Epithelial cell of esophagus (primary cell): ENCODE measurements at regions not wholly inside any gene's neighbourhood (a gene's known extent, or its start where the extent isn't known, plus 50 kb on each side); places are given as distances from the start of the nearest gene placed in this dataset.

ENCODE experiments used
- DNase-seq: peaks from one replicate; pipeline ENCODE4 v3.0.0; 2010; ENCODE audit warnings: low read depth
- H3K4me3 ChIP-seq: 2 replicates; pipeline ENCODE4 v1.5.1; 2011; ENCODE audit warnings: mild to moderate bottlenecking, low read length, control low read depth
- CTCF ChIP-seq: IDR thresholded peaks from 2 replicates; pipeline ENCODE4 v1.5.1; 2011; ENCODE audit warnings: low read depth, mild to moderate bottlenecking, low read length, control low read depth, inconsistent platforms; ENCODE audit not compliant: insufficient read depth; ENCODE audit errors: missing control alignments

- no peak for DNase-seq
- no peak for TF ChIP-seq CTCF
These were observed 235.4 kb upstream of the E2F7 start for GRCh38 chr12:77300811-77301210.

DNA sequence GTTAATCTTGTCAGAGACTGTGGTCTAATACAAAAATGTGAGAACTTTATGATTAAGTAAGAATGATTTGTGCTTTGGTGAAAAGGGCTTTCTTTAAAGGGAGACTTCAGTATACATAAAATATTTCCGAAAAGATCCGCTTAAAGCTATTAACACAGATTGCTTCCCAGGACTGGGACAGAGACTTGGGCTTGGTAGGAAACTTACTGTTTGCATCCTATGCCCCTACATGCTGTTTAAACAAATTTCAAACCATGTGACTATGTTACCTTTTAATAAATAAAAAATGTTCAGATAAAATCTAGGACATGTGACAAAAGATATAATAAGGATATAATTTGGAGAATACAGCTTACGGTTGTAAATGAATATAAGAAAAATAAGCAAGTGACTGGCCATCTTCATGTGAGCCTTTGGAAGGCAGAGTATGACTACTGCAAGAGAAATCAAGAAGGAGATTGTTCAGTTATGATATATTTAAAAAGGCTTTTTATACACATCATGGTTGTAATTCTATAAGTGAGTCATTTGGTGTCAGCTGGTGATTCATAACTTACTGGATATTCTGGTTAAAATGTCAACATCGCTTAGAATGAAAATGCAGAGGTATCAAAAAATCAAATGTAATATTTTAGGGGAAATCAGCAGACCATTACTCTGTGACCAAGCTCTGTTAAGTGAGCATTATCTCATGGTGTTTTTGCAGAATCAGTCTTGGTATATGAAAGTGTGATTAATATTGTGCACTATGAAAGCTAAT, 234.7 kb upstream of the E2F7 start:
- peak; percentile 85 for DNase-seq
- no peak overlapping the region for H3K4me3 ChIP-seq
- no peak for TF ChIP-seq CTCF

More at GRCh38 chr12:77300811-77301210, 235.4 kb upstream of the E2F7 start:
- H3K4me3 ChIP-seq, result no peak overlapping the region

- TF ChIP-seq CTCF, result no peak
- no peak overlapping the region for H3K4me3 ChIP-seq
- DNase-seq, result peak; percentile 3
These were observed 233.6 kb upstream of the E2F7 start for GRCh38 chr12:77299001-77299400.

DNA sequence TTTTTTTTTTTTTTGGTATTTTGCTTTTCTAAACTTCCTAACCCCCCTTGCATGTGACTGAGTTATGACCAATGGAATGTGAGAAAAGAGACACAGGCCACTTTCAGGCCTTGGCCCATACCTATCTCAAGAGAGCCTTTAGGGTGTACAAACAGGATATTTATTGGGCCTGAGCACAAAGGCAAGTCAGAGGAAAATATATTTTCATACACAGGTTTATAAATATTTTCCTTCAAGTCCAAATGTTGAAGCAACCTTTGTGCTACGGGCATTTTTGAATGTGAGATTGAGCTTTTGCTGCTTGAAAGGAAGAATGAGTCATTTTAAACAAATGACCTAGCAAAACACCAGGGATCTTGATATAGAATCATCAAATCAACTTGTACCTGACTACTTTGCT, 228.6 kb upstream of the E2F7 start:
- DNase-seq, result peak; percentile 61
- H3K4me3 ChIP-seq, result no peak overlapping the region
- TF ChIP-seq CTCF, result no peak

- no peak overlapping the region for H3K4me3 ChIP-seq
- DNase-seq, result no peak
- no peak for TF ChIP-seq CTCF
These were observed 209.6 kb upstream of the E2F7 start for GRCh38 chr12:77274926-77275325.

- no peak overlapping the region for H3K4me3 ChIP-seq
- DNase-seq, result no peak
- no peak for TF ChIP-seq CTCF
These were observed 208.5 kb upstream of the E2F7 start for GRCh38 chr12:77273898-77274297.

GRCh38 chr12:77256956-77257355, 191.6 kb upstream of the E2F7 start:
- no peak overlapping the region for H3K4me3 ChIP-seq
- DNase-seq, result no peak
- TF ChIP-seq CTCF, result no peak
